8988T (cell line): ENCODE measurements at regions not wholly inside any gene's neighbourhood (a gene's known extent, or its start where the extent isn't known, plus 50 kb on each side); places are given as distances from the start of the nearest gene placed in this dataset.
"Not testable (repeated sequence)": the region's sequence is repeated elsewhere in the genome, so short reads cannot be mapped to it uniquely, and the experiment has no call there.

ENCODE experiments used
- DNase-seq: peaks from one replicate; pipeline ENCODE4 v3.0.0; 2011

- no peak for DNase-seq
Measured at GRCh38 chr5:12625667-12626263, 721.5 kb upstream of the CTNND2 start.

- no peak for DNase-seq
Measured at GRCh38 chr5:12624776-12625560, 720.7 kb upstream of the CTNND2 start.

- no peak for DNase-seq
Measured at GRCh38 chr5:12623408-12623807, 719.2 kb upstream of the CTNND2 start.

GRCh38 chr5:12616093-12616492 is 711.8 kb upstream of the CTNND2 start:
- DNase-seq = no peak

GRCh38 chr5:12615141-12615820 is 711.0 kb upstream of the CTNND2 start:
- DNase-seq = no peak

- DNase-seq = no peak
Measured at GRCh38 chr5:12614608-12615007, 710.4 kb upstream of the CTNND2 start.

- no peak for DNase-seq
Measured at GRCh38 chr5:12611132-12611531, 706.9 kb upstream of the CTNND2 start.

GRCh38 chr5:12607817-12608216 is 703.6 kb upstream of the CTNND2 start:
- not testable (repeated sequence) for DNase-seq

- DNase-seq = no peak
Measured at GRCh38 chr5:12592228-12592627, 688.0 kb upstream of the CTNND2 start.

GRCh38 chr5:12586406-12586805 is 682.2 kb upstream of the CTNND2 start:
- DNase-seq = no peak

GRCh38 chr5:12578803-12579202 is 674.6 kb upstream of the CTNND2 start:
- not testable (repeated sequence) for DNase-seq

GRCh38 chr5:12576953-12577352 is 672.7 kb upstream of the CTNND2 start:
- not testable (repeated sequence) for DNase-seq

- DNase-seq = not testable (repeated sequence)
Measured at GRCh38 chr5:12574298-12575093, 670.2 kb upstream of the CTNND2 start.

- not testable (repeated sequence) for DNase-seq
Measured at GRCh38 chr5:12573916-12574297, 669.7 kb upstream of the CTNND2 start.

- no peak for DNase-seq
Measured at GRCh38 chr5:12570688-12571087, 666.4 kb upstream of the CTNND2 start.

- no peak for DNase-seq
Measured at GRCh38 chr5:12566441-12566840, 662.2 kb upstream of the CTNND2 start.

- DNase-seq = no peak
Measured at GRCh38 chr5:12557012-12557411, 652.8 kb upstream of the CTNND2 start.

GRCh38 chr5:12526113-12526512 is 621.9 kb upstream of the CTNND2 start:
- DNase-seq = no peak

- DNase-seq = no peak
Measured at GRCh38 chr5:12522116-12522515, 617.9 kb upstream of the CTNND2 start.

- DNase-seq = not testable (repeated sequence)
Measured at GRCh38 chr5:12504983-12505382, 600.7 kb upstream of the CTNND2 start.

- DNase-seq = no peak
Measured at GRCh38 chr5:12488161-12488560, 583.9 kb upstream of the CTNND2 start.

GRCh38 chr5:12480487-12480886 is 576.2 kb upstream of the CTNND2 start:
- no peak for DNase-seq

- DNase-seq = no peak
Measured at GRCh38 chr5:12477554-12477953, 573.3 kb upstream of the CTNND2 start.
